ENCODE measurements at regions not wholly inside any gene's neighbourhood (a gene's known extent, or its start where the extent isn't known, plus 50 kb on each side); places are given as distances from the start of the nearest gene placed in this dataset.
"Not testable (repeated sequence)": the region's sequence is repeated elsewhere in the genome, so short reads cannot be mapped to it uniquely, and the experiment has no call there.

- FAIRE-seq: no peak
Measured at GRCh38 chr20:53658322-53658721, 64.7 kb upstream of the ZNF217 start.

- FAIRE-seq: no peak
Measured at GRCh38 chr20:53657732-53658131, 64.1 kb upstream of the ZNF217 start.

GRCh38 chr20:53657279-53657678 lies 63.6 kb upstream of the ZNF217 start:
- no peak for FAIRE-seq

GRCh38 chr20:53656293-53657202 lies 62.9 kb upstream of the ZNF217 start:
- FAIRE-seq: no peak

GRCh38 chr20:53655625-53656292 lies 62.1 kb upstream of the ZNF217 start:
- no peak for FAIRE-seq

GRCh38 chr20:53654932-53655624 lies 61.4 kb upstream of the ZNF217 start:
- no peak for FAIRE-seq

- FAIRE-seq: not testable (repeated sequence)
Measured at GRCh38 chr20:53654521-53654920, 60.9 kb upstream of the ZNF217 start.

- FAIRE-seq: no peak
Measured at GRCh38 chr20:53652859-53653517, 59.3 kb upstream of the ZNF217 start.

- FAIRE-seq: no peak
Measured at GRCh38 chr20:53652090-53652858, 58.6 kb upstream of the ZNF217 start.

- FAIRE-seq: not testable (repeated sequence)
Measured at GRCh38 chr20:53649493-53649892, 55.9 kb upstream of the ZNF217 start.

- no peak for FAIRE-seq
Measured at GRCh38 chr20:53647286-53647821, 53.7 kb upstream of the ZNF217 start.

GRCh38 chr20:53646550-53646949 lies 52.9 kb upstream of the ZNF217 start:
- FAIRE-seq: no peak

- FAIRE-seq: no peak
Measured at GRCh38 chr20:53645582-53645897, 51.9 kb upstream of the ZNF217 start.

GRCh38 chr20:53644108-53644507 lies 50.5 kb upstream of the ZNF217 start:
- FAIRE-seq: not testable (repeated sequence)

All from TTC549 (cell line).